ENCODE measurements at regions not wholly inside any gene's neighbourhood (a gene's known extent, or its start where the extent isn't known, plus 50 kb on each side); places are given as distances from the start of the nearest gene placed in this dataset.

DNA sequence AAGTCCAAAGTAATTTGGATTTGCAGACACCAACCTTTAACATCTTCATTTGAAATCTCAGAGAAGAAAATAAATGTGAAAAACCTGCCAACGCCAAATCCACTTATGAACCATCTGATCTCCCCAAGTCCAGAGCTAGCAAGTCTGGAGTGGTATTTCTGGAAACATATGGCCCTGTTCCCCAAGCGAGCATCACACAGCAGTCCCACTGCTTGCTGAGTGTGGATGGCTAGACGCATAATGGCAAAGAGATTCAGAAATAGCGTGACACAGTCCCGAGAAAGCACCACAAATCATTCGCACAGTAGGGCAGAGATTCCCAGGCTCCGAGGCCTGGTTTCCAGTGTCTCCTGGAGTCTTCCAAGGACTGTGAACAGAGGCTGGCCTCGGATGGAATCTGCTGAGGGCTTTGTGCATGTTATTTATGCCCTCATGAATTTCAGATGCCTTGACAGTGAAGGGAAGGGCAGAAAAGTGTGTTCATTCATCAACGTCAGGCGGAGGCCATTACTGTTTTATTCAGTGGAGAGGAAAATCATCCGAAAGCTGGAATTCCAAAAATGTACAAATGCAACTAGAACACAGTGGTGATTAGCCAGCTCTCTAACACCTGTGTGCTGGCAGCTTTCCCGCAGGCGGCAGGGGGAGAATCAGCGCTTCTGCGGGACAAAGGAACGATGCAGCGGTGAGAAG, 417.0 kb downstream of the EIPR1 start:
- H3K4me1 ChIP-seq (ENCODE audit: insufficient read depth): no peaks in the 10 kb centered on the region
- WGBS: 74% methylated on average over 17 of the region's 17 CpGs
- no peak overlapping the region for H3K27ac ChIP-seq (ENCODE audit: low read depth)
- no peak overlapping the region for H3K4me3 ChIP-seq (ENCODE audit: low read depth, low read length)
- no peak for DNase-seq (ENCODE audit: extremely low spot score)
- H3K36me3 ChIP-seq (ENCODE audit: insufficient read depth): no peaks in the 10 kb centered on the region

DNA sequence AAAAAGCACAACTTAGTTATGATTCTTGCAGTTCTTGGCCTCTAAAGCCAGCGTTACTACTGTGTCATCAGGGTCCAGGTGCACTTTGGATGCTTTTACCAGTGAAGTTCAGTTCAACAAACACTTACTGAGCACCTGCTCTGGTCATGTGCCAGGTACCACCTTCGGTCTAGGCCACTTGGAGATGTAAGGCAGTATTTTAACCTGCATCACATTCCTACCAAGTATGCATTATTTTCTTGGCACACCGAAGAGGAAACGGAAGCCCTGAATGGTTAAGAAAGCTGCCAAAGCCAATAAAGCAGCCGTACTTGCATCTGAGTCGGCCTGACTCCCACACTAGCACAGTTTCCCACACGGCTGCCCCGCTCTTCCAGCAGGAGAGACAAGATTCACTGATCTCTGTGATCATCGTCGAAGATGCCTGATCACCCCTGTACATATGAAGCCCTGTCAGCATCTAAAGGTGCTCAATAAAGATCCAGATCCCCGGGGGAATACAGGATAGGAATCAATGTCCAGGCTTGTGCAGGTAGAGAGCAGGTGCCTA, 427.1 kb downstream of the EIPR1 start:
- Histone ChIP-seq H3K4me3 (ENCODE audit: low read depth, low read length) (no peak overlapping the region), H3K36me3 (ENCODE audit: insufficient read depth) (no peaks in the 10 kb centered on the region), H3K27ac (ENCODE audit: low read depth) (no peak overlapping the region), H3K4me1 (ENCODE audit: insufficient read depth) (no peaks in the 10 kb centered on the region)
- no peak for DNase-seq (ENCODE audit: extremely low spot score)
- WGBS: 73% methylated on average over 11 of the region's 11 CpGs

DNA sequence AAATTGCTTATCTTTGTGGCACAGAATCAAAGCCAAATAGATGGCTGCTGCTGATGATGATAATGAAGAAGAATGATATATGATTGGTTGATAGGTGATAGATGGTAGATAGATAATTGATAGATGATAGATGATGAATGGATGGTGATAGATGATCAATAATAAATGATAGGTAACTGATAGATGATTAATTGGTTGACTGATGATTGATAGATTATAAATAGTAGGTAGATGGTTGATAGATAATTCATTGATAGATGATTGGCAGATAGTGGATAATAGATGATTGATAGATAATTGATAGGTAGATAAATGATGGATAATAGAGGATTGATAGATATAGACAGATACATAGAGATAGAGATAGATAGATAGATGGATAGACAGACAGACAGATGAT, 430.2 kb downstream of the EIPR1 start:
- no peak for DNase-seq (ENCODE audit: extremely low spot score)
- no peak overlapping the region for H3K4me3 ChIP-seq (ENCODE audit: low read depth, low read length)
- H3K4me1 ChIP-seq (ENCODE audit: insufficient read depth): no peaks in the 10 kb centered on the region
- no peak overlapping the region for H3K27ac ChIP-seq (ENCODE audit: low read depth)
- no peaks in the 10 kb centered on the region for H3K36me3 ChIP-seq (ENCODE audit: insufficient read depth)

DNA sequence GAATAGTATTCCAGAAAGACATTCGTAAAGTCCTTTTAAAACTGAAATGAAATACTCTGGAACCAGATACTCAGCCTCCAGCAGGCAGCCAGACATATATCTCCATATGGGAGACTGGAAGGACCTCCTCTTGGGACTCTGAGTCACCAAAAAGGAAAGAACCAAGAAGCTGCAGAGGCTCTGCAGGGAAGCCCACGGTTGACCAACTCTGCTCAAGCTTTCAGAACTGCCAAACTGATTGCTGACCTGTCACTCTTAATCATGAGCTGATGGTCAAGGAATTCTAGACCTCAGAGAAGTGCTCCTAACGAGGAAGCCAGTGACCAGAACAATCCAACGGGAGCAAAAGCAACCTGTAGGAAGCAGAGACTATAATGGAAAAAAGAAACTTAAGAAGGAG, 434.7 kb downstream of the EIPR1 start:
- Histone ChIP-seq H3K4me1 (ENCODE audit: insufficient read depth) (no peaks in the 10 kb centered on the region), H3K27ac (ENCODE audit: low read depth) (no peak overlapping the region), H3K36me3 (ENCODE audit: insufficient read depth) (no peaks in the 10 kb centered on the region), H3K4me3 (ENCODE audit: low read depth, low read length) (no peak overlapping the region)
- WGBS: 70% methylated on average over 4 of the region's 4 CpGs
- no peak for DNase-seq (ENCODE audit: extremely low spot score)

DNA sequence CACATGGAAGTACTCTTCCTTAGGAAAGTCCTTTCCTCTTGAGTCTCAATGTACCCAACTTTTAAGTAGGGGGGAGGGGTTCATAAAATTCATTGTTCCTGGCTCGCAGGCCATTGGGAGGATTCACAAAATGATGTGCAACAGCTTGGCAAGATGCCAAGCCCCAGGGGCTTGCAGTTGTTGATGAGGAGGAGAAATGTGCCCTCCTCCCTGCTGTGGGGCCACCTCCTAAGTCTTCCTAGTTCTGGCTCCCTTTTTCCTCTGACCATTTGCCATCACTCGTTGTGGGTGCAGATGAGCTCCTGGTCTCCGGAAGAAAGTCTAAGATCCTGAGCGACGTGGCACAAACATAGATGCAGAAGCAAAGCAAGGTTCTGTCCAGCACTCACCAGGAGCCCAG, 435.4 kb downstream of the EIPR1 start:
- no peak overlapping the region for H3K27ac ChIP-seq (ENCODE audit: low read depth)
- DNase-seq (ENCODE audit: extremely low spot score): no peak
- H3K36me3 ChIP-seq (ENCODE audit: insufficient read depth): no peaks in the 10 kb centered on the region
- H3K4me1 ChIP-seq (ENCODE audit: insufficient read depth): no peaks in the 10 kb centered on the region
- 70% methylated on average over 5 of the region's 5 CpGs for WGBS
- H3K4me3 ChIP-seq (ENCODE audit: low read depth, low read length): no peak overlapping the region

DNA sequence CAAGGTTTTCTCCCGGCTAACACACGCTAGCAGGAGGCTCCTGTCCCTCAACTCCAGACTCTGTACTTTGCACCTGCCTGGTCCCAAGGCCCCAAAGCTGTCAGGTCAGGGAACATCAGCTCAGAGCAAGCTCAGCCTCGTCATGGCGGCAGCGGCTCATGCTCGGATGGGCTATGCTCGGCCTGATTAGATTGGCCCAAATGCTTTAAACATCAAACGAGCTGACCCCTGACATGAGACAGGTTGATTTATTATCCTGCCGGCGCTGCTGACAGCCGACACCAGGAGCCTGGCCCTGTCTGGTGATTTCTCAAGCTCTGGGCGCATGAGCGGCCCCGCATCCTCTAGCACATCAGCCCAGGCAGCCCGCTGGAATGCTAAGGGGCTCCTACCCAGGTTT, 436.4 kb downstream of the EIPR1 start:
- H3K36me3 ChIP-seq (ENCODE audit: insufficient read depth): no peaks in the 10 kb centered on the region
- WGBS: 17% methylated on average over 15 of the region's 15 CpGs
- no peak overlapping the region for H3K4me3 ChIP-seq (ENCODE audit: low read depth, low read length)
- no peak overlapping the region for H3K27ac ChIP-seq (ENCODE audit: low read depth)
- no peak for DNase-seq (ENCODE audit: extremely low spot score)
- H3K4me1 ChIP-seq (ENCODE audit: insufficient read depth): no peaks in the 10 kb centered on the region

DNA sequence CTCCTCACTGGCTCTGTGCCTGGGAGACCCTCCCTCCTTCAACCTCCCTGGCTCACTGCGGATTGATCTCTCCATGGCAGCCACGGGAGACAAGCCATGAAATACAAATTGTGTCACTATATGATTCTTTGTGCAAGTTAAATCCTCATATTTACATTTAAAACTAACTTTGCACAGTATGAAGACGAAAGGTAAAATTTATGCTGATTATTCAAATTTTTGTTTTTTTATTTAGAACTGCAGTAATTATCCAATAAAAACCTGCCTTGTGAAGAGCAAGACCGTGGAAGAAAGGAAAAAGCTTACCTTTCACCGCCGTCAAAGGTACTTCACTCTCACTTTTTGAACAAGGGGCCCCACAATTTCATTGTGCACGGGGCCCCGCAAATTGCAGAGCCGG, 436.9 kb downstream of the EIPR1 start:
- WGBS: 80% methylated on average over 9 of the region's 9 CpGs
- DNase-seq (ENCODE audit: extremely low spot score): no peak
- H3K27ac ChIP-seq (ENCODE audit: low read depth): no peak overlapping the region
- H3K4me3 ChIP-seq (ENCODE audit: low read depth, low read length): no peak overlapping the region
- no peaks in the 10 kb centered on the region for H3K4me1 ChIP-seq (ENCODE audit: insufficient read depth)
- H3K36me3 ChIP-seq (ENCODE audit: insufficient read depth): no peaks in the 10 kb centered on the region

DNA sequence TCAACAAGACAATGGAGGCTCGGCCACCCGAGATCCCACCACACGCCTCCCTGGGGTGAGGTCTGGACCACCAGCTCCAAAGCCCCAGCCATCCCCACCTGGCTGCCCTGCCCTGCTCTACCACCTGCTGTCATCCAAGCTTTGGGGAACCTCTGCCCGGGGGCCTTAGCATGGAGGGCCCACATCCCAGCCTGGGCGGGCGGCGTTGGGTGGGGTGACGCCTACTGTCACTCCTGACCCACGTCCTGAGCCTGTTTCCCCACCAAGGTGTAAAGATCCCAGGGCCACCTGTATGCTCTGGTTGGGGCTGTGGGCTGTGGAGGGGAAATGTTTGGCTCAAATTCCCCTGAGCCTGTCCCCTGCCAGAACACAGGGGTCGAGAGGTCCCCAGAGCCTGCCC, 437.6 kb downstream of the EIPR1 start:
- Histone ChIP-seq H3K4me1 (ENCODE audit: insufficient read depth) (no peaks in the 10 kb centered on the region), H3K36me3 (ENCODE audit: insufficient read depth) (no peaks in the 10 kb centered on the region), H3K27ac (ENCODE audit: low read depth) (no peak overlapping the region), H3K4me3 (ENCODE audit: low read depth, low read length) (no peak overlapping the region)
- no peak for DNase-seq (ENCODE audit: extremely low spot score)
- 88% methylated on average over 10 of the region's 10 CpGs for WGBS

DNA sequence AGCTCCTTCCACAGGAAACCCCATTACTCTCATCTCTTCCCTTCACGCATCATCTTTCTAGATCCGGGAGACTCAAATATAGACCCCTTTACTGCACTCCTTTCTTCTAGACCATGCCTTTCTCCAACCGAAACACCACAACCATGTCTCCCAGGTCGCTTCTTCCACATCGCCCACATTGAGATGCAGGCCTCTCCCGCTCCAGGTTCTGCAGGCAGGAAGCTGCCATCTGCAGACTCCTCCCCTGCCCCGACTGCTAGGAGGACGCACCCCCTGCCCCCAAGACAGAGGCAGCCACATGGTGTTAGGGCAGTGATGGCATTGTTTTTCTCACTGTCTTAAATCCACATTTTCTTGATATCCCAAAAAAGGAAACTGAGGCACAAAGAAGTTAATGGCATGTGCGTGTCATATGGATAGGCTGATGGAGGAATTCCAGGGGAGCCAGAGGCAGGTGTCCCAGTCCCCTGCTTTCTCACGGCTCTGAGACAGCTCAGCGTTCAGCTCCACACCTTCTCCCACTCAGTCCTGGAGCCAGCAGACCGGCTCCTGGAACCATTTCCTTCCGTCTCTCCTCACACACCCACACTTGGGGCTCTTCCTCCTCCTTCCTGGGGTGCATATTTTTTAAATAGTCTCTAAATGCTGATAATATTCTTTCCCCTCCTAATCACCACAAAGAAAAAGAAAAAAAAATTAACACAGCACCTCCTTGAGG, 438.4 kb downstream of the EIPR1 start:
- H3K36me3 ChIP-seq (ENCODE audit: insufficient read depth): no peaks in the 10 kb centered on the region
- H3K4me3 ChIP-seq (ENCODE audit: low read depth, low read length): no peak overlapping the region
- no peaks in the 10 kb centered on the region for H3K4me1 ChIP-seq (ENCODE audit: insufficient read depth)
- WGBS: 83% methylated on average over 13 of the region's 13 CpGs
- no peak overlapping the region for H3K27ac ChIP-seq (ENCODE audit: low read depth)
- no peak for DNase-seq (ENCODE audit: extremely low spot score)

DNA sequence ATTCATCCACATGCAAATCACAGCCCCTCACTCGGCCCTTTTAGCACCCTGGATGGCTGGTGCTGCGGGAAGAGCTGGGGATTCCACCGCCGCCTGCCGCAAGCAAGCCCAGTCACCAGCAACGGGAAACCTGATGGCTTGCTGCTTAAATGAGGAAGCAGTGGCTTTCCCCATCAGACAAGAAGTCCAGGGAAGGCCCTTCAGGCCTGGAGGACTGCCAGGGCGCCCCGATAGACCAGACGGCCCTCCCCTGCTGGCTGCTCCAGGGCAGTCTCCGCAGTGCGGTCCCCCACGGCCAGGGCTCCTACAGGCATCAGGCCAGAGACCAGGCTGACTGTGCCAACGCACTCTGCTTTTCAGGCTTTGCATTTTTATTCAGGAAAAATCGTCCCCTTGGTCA, 439.1 kb downstream of the EIPR1 start:
- DNase-seq (ENCODE audit: extremely low spot score): no peak
- H3K4me3 ChIP-seq (ENCODE audit: low read depth, low read length): no peak overlapping the region
- no peak overlapping the region for H3K27ac ChIP-seq (ENCODE audit: low read depth)
- H3K4me1 ChIP-seq (ENCODE audit: insufficient read depth): no peaks in the 10 kb centered on the region
- H3K36me3 ChIP-seq (ENCODE audit: insufficient read depth): no peaks in the 10 kb centered on the region
- WGBS: 60% methylated on average over 14 of the region's 14 CpGs

DNA sequence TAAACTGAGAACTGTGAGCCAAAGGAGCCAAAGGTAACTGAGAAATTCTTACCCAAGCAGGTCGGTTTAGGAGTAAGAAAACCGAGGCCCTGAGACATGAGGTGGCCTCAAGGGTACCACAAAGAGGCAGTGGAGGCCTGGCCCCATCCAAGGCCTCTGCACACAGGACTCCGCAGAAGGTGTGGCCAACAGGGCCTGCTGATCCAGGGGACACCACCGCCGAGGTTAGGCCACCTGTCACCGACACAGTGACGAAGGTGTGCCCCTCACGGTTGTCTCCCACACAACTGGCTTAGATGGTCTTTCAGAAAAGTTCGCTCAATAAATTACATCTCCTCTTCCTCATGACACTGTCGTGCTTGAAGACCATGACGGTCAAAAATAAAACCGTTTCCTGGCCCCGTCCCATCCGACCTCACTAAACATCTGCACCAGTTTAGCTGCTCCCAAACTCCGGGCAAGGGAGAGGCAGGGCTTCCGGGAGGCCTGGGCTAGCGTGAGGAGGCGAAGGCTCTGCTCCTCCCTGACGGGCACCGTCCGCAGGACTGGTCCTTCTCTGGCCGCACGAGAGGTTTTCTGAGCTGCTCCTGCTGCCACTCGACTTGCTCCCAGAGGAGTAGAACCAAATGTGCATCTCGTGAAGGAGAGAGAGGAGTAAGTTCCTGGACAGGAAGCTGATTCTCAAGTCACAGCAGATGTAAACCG, 442.0 kb downstream of the EIPR1 start:
- H3K4me3 ChIP-seq (ENCODE audit: low read depth, low read length): no peak overlapping the region
- WGBS: 88% methylated on average over 26 of the region's 26 CpGs
- no peaks in the 10 kb centered on the region for H3K36me3 ChIP-seq (ENCODE audit: insufficient read depth)
- H3K27ac ChIP-seq (ENCODE audit: low read depth): no peak overlapping the region
- H3K4me1 ChIP-seq (ENCODE audit: insufficient read depth): no peaks in the 10 kb centered on the region
- DNase-seq (ENCODE audit: extremely low spot score): no peak

DNA sequence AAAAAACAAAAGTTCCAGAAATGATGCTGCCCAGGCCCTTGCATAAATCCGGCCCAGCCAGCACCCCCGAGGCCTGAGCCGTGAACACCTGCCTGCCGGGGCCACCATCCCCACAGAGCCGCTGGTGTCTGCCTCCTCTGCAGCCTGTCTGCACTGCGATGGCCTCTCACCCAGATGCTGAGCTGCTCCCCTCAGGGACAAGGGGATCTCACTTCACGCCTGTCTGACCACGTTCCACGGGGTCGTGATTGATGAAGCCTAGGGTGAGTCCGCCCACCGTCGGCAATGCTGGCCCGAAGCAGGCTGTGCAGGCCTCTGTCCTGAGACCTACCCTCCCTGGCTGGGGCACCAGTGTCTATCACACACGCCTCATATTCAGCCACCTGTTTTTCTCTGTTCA, 444.2 kb downstream of the EIPR1 start:
- no peak overlapping the region for H3K27ac ChIP-seq (ENCODE audit: low read depth)
- no peaks in the 10 kb centered on the region for H3K4me1 ChIP-seq (ENCODE audit: insufficient read depth)
- H3K36me3 ChIP-seq (ENCODE audit: insufficient read depth): no peaks in the 10 kb centered on the region
- no peak for DNase-seq (ENCODE audit: extremely low spot score)
- no peak overlapping the region for H3K4me3 ChIP-seq (ENCODE audit: low read depth, low read length)
- 69% methylated on average over 15 of the region's 15 CpGs for WGBS

DNA sequence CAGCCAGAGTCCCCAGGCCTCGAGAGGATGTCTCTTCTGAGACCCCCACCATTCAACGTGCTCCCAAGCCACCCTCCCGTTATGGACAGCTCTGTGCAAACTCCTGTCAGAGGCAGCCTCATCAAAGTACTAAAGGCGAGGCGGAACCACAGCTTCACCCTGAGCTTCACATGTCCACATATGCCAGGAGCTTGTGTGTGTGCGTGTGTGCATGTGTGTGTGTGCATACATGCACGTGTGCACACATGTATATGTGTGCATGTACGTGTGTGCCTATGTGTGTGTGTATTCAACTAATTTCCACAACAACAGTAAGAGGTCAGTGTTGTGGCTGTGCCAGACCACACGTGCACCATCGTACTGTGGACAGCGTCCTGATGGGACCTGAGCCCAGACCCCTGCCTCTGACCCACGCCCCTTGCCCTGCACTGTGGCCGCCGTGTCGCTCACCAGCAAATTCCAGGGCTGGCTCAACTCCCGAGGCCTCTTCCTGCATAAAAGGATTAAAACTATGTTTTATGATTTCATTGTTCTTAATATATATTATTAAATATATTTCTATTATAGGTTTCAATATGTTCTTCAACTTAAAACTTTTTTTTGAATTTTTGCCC, 444.8 kb downstream of the EIPR1 start:
- H3K27ac ChIP-seq (ENCODE audit: low read depth): no peak overlapping the region
- H3K4me1 ChIP-seq (ENCODE audit: insufficient read depth): no peaks in the 10 kb centered on the region
- no peaks in the 10 kb centered on the region for H3K36me3 ChIP-seq (ENCODE audit: insufficient read depth)
- H3K4me3 ChIP-seq (ENCODE audit: low read depth, low read length): no peak overlapping the region
- DNase-seq (ENCODE audit: extremely low spot score): no peak
- WGBS: 79% methylated on average over 16 of the region's 16 CpGs
